ENCODE measurements at regions not wholly inside any gene's neighbourhood (a gene's known extent, or its start where the extent isn't known, plus 50 kb on each side); places are given as distances from the start of the nearest gene placed in this dataset.

- ATAC-seq = peak; percentile 57 to 82; a peak in 5 of 6 replicates
- Histone ChIP-seq H3K4me1 (no peaks in the 10 kb centered on the region), H3K27ac (0 out of 6 replicates have a peak overlapping the region, but pooled peaks of 1 of the 2 experiments have one; percentile 36), H3K4me2 (peak overlapping the region; percentile 32; the same call in 1 of the 3 replicates), H3K4me3 (no peak overlapping the region), H3K9me3 (no peaks in the 10 kb centered on the region)
- FAIRE-seq = no peak
- ChIA-PET POLR2A (interaction anchor here (1.0 kb wide), 1 partner anchor 257 kb away, joined by 3 read pairs; no protein-coding TSS in a partner anchor), CTCF (interaction anchor here (0.5 to 3.5 kb wide), 37 partner anchors 10 to 649 kb away, joined by 3 to 38 read pairs (median 3); no protein-coding TSS in a partner anchor)
- peak; percentile 31 to 60 for DNase-seq (ENCODE audit: low read depth in 1 of 2, low spot score in 1 of 2)
- 29% methylated on average over 8 of the region's 8 CpGs for WGBS (ENCODE audit: missing lambda C conversion rate)
- no peak for TF ChIP-seq MAZ (IDR thresholded peaks at IDR 0.05; ENCODE audit: borderline replicate concordance, low read depth, low read length)
- TF ChIP-seq HEYL (CRISPR knock-in tag; IDR thresholded peaks at IDR 0.05) = no peak
- peak; percentile 71 for TF ChIP-seq SMC3 (IDR thresholded peaks at IDR 0.05)
- no peak for TF ChIP-seq ESRRA (IDR thresholded peaks at IDR 0.05; ENCODE audit: borderline replicate concordance, low read length)
- no peak for TF ChIP-seq RFX5 (IDR thresholded peaks at IDR 0.05)
- peak; percentile 71 to 75 for TF ChIP-seq RAD21 (conservative IDR thresholded peaks at IDR 0.05 in 1 of 2, IDR thresholded peaks at IDR 0.05 in 1 of 2)
- TF ChIP-seq EP300 (IDR thresholded peaks at IDR 0.05) = no peak
- peak; percentile 89 for TF ChIP-seq CTCF (IDR thresholded peaks at IDR 0.05)
- TF ChIP-seq CHD2 (IDR thresholded peaks at IDR 0.05; ENCODE audit: low read length, partially characterized antibody) = no peak
- TF ChIP-seq GATA3 (IDR thresholded peaks at IDR 0.05; ENCODE audit: borderline replicate concordance) = no peak
- TF ChIP-seq POLR2AphosphoS2 (conservative IDR thresholded peaks at IDR 0.05; ENCODE audit: low read length) = no peak
- no peak for TF ChIP-seq SREBF2 (IDR thresholded peaks at IDR 0.05)
- no peak for TF ChIP-seq HOXA7 (CRISPR knock-in tag; IDR thresholded peaks at IDR 0.05)
- no peak for TF ChIP-seq ELK1 (IDR thresholded peaks at IDR 0.05; ENCODE audit: low read depth, low read length)
- TF ChIP-seq BHLHE40 (IDR thresholded peaks at IDR 0.05; ENCODE audit: low read depth, low read length) = no peak
Observed at GRCh38 chr12:13534645-13535398, 338.3 kb downstream of the EMP1 start.

GRCh38 chr12:13534242-13534641 lies 337.7 kb downstream of the EMP1 start:
- ATAC-seq = no peak
- DNase-seq (ENCODE audit: low read depth in 1 of 2, low spot score in 1 of 2) = no peak
- H3K4me3 ChIP-seq = no peak overlapping the region
- peak overlapping the region; percentile 32; the same call in 1 of the 3 replicates for H3K4me2 ChIP-seq
- FAIRE-seq = no peak
- H3K9me3 ChIP-seq = no peaks in the 10 kb centered on the region
- CTCF ChIA-PET = interaction anchor here (0.6 to 3.5 kb wide), 26 partner anchors 10 to 650 kb away, joined by 3 to 38 read pairs (median 4); no protein-coding TSS in a partner anchor
- 76% methylated on average over 3 of the region's 3 CpGs for WGBS (ENCODE audit: missing lambda C conversion rate)
- H3K4me1 ChIP-seq = no peaks in the 10 kb centered on the region
- no peak for TF ChIP-seq CHD2 (IDR thresholded peaks at IDR 0.05; ENCODE audit: low read length, partially characterized antibody)
- no peak for TF ChIP-seq FOSL2 (IDR thresholded peaks at IDR 0.05)
- TF ChIP-seq FOSL2 (CRISPR knock-in tag; IDR thresholded peaks at IDR 0.05) = no peak
- no peak for TF ChIP-seq CBX2 (IDR thresholded peaks at IDR 0.05; ENCODE audit: borderline replicate concordance, low read depth)
- TF ChIP-seq TP53 (CRISPR knock-in tag; IDR thresholded peaks at IDR 0.05) = no peak
- TF ChIP-seq BCL3 (IDR thresholded peaks at IDR 0.05) = no peak
- no peak for TF ChIP-seq HOXA7 (CRISPR knock-in tag; IDR thresholded peaks at IDR 0.05)
- TF ChIP-seq POLR2AphosphoS2 (conservative IDR thresholded peaks at IDR 0.05; ENCODE audit: low read length) = no peak
- no peak for TF ChIP-seq JUNB (IDR thresholded peaks at IDR 0.05)
- no peak for TF ChIP-seq ELK1 (IDR thresholded peaks at IDR 0.05; ENCODE audit: low read depth, low read length)
- TF ChIP-seq MAX (IDR thresholded peaks at IDR 0.05) = no peak
- no peak for TF ChIP-seq SREBF2 (IDR thresholded peaks at IDR 0.05)
- POLR2A ChIA-PET = interaction anchor here (1.0 kb wide), 1 partner anchor 256 kb away, joined by 3 read pairs; no protein-coding TSS in a partner anchor
- no peak overlapping the region for H3K27ac ChIP-seq

Measured in A549 (cell line).